ENCODE measurements at regions not wholly inside any gene's neighbourhood (a gene's known extent, or its start where the extent isn't known, plus 50 kb on each side); places are given as distances from the start of the nearest gene placed in this dataset.

GRCh38 chr7:41114691-41115090, 588.2 kb downstream of the INHBA start:
- Histone ChIP-seq H3K23ac (ENCODE audit: insufficient read length, low read depth, low read length) (no peak overlapping the region), H3K18ac (ENCODE audit: insufficient read length, low read depth, low read length) (no peak overlapping the region), H3K9me3 (ENCODE audit: control insufficient read depth, low read depth, low read length) (no peaks in the 10 kb centered on the region), H2BK12ac (ENCODE audit: insufficient read length, low read depth, low read length) (no peak overlapping the region), H3K79me1 (ENCODE audit: insufficient read depth, low read depth, low read length, poor library complexity, severe bottlenecking) (no peaks in the 10 kb centered on the region), H3K27ac (ENCODE audit: insufficient read length, low read depth, low read length) (no peak overlapping the region), H4K8ac (replicated peaks; ENCODE audit: insufficient read length, low read depth, low read length) (no peak overlapping the region), H2BK5ac (ENCODE audit: insufficient read length, low read length) (no peak overlapping the region), H3K14ac (ENCODE audit: insufficient read depth, low read length) (no peak overlapping the region), H3K56ac (ENCODE audit: insufficient read length, low read depth, low read length) (no peak overlapping the region), H4K20me1 (ENCODE audit: control insufficient read depth, insufficient read depth, insufficient read length) (no peaks in the 10 kb centered on the region), H3T11ph (ENCODE audit: low read length) (no peak overlapping the region), H4K91ac (ENCODE audit: insufficient read length, low read depth, low read length) (no peak overlapping the region), H2AFZ (ENCODE audit: low read length) (no peak overlapping the region), H2BK15ac (ENCODE audit: low read depth, low read length) (no peak overlapping the region), H3K4me2 (ENCODE audit: insufficient read depth, insufficient read length, low read length) (no peak overlapping the region), H3K9ac (ENCODE audit: extremely low read depth, insufficient read length, low read length) (no peak overlapping the region), H3K4ac (ENCODE audit: low read depth, low read length) (no peak overlapping the region), H3K4me1 (ENCODE audit: insufficient read depth, low read length) (no peaks in the 10 kb centered on the region; the same call in 1 of the 2 replicates), H2BK20ac (ENCODE audit: low read depth, low read length, poor library complexity, severe bottlenecking) (no peak overlapping the region), H3K79me2 (ENCODE audit: insufficient read depth, low read length) (no peaks in the 10 kb centered on the region), H2BK120ac (ENCODE audit: low read depth, low read length, poor library complexity, severe bottlenecking) (no peak overlapping the region), H3K23me2 (ENCODE audit: insufficient read length, low read depth, low read length, poor library complexity, severe bottlenecking) (no peaks in the 10 kb centered on the region), H4K5ac (ENCODE audit: insufficient read length, low read depth, low read length) (no peak overlapping the region), H3K27me3 (ENCODE audit: insufficient read depth, low read length) (no peaks in the 10 kb centered on the region), H2AK5ac (ENCODE audit: insufficient read length, low read length) (no peak overlapping the region)
- Mint-ChIP-seq H3K27ac (no peak overlapping the region), H3K4me3 (no peak overlapping the region), H3K9me3 (no peaks in the 10 kb centered on the region; a peak in 1 of 5 replicates), H3K4me1 (peaks cover 6 to 10% of the 10 kb centered on the region in 2 experiments; a peak in 3 of 4 replicates), H3K27me3 (ENCODE audit: low read depth) (no peaks in the 10 kb centered on the region), H3K36me3 (ENCODE audit: insufficient read depth in 1 of 3, low read depth in 3 of 3) (no peaks in the 10 kb centered on the region; a peak in 1 of 7 replicates)
- no peak for TF ChIP-seq CTCF (conservative IDR thresholded peaks at IDR 0.05)
- no peak for DNase-seq
- WGBS (ENCODE audit: extremely low coverage, insufficient read length, low lambda C conversion rate): no CpG with 5 or more reads among the region's 2 CpGs

Data from H9 (cell line).